ENCODE measurements at regions not wholly inside any gene's neighbourhood (a gene's known extent, or its start where the extent isn't known, plus 50 kb on each side); places are given as distances from the start of the nearest gene placed in this dataset.

DNA sequence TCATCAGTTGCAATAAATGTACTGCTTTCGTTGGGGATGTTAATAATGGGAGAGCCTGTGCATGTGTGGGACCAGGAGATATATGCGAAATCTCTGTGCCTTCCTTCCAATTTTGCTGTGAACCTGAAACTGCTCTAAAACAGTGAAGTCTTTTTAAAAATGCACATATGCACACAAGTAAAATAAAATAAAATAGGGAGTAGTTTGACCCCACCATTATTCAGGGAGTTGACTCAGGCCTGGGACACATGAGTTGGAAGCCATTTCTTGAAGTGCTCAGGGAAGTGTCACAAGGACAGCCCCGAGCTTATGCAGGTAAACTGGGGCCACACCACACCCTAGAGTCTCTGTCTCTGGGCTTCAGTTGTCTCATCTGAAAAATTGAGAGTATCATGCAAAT, 183.1 kb upstream of the POU2AF2 start:
- TF ChIP-seq, protein P1, sequence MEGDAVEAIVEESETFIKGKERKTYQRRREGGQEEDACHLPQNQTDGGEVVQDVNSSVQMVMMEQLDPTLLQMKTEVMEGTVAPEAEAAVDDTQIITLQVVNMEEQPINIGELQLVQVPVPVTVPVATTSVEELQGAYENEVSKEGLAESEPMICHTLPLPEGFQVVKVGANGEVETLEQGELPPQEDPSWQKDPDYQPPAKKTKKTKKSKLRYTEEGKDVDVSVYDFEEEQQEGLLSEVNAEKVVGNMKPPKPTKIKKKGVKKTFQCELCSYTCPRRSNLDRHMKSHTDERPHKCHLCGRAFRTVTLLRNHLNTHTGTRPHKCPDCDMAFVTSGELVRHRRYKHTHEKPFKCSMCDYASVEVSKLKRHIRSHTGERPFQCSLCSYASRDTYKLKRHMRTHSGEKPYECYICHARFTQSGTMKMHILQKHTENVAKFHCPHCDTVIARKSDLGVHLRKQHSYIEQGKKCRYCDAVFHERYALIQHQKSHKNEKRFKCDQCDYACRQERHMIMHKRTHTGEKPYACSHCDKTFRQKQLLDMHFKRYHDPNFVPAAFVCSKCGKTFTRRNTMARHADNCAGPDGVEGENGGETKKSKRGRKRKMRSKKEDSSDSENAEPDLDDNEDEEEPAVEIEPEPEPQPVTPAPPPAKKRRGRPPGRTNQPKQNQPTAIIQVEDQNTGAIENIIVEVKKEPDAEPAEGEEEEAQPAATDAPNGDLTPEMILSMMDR (IDR thresholded peaks at IDR 0.05) = no peak
- no peak for TF ChIP-seq POLR2A (IDR thresholded peaks at IDR 0.05)
